HL-60 (cell line): ENCODE measurements at regions not wholly inside any gene's neighbourhood (a gene's known extent, or its start where the extent isn't known, plus 50 kb on each side); places are given as distances from the start of the nearest gene placed in this dataset.

Experiments used
- DNase-seq, 2 experiments: peaks; one replicate each; pipeline ENCODE4 v3.0.0-alpha.2; 2010 to 2020; ENCODE audit warnings: low read depth in 1 of 2, low spot score in 1 of 2
- H3K27ac ChIP-seq: fragments of 250-450 bp; sonication (Bioruptor Pico); replicated peaks from 2 replicates; pipeline ENCODE4 v1.5.1; 2020; ENCODE audit warnings: mild to moderate bottlenecking, moderate library complexity
- H3K27me3 ChIP-seq: fragments of 250-450 bp; sonication (Bioruptor Pico); 2 replicates; pipeline ENCODE4 v1.5.1; 2021; ENCODE audit warnings: mild to moderate bottlenecking, moderate library complexity; ENCODE audit not compliant: insufficient read depth, poor library complexity, severe bottlenecking
- H3K4me3 ChIP-seq: replicated peaks from 2 replicates; pipeline ENCODE4 v1.5.1; 2011; ENCODE audit warnings: mild to moderate bottlenecking, control low read depth, low read length; ENCODE audit not compliant: insufficient read depth
- GABPA ChIP-seq: IDR thresholded peaks from 2 replicates; pipeline ENCODE4 v1.6.1; 2012; ENCODE audit warnings: low read depth
- POLR2AphosphoS5 ChIP-seq: IDR thresholded peaks from 2 replicates; pipeline ENCODE4 v1.6.1; 2012; ENCODE audit warnings: low read depth
- REST ChIP-seq: IDR thresholded peaks from 2 replicates; pipeline ENCODE4 v1.6.1; 2012; ENCODE audit warnings: low read depth; ENCODE audit not compliant: insufficient replicate concordance
- SPI1 ChIP-seq: IDR thresholded peaks from 2 replicates; pipeline ENCODE4 v1.6.1; 2012; ENCODE audit warnings: low read depth, mild to moderate bottlenecking, borderline replicate concordance
- TF ChIP-seq, protein P1 (sequence below): IDR thresholded peaks from one replicate; pipeline ENCODE4 v1.5.1; 2011; ENCODE audit warnings: low read length, control low read depth, inconsistent platforms; ENCODE audit not compliant: insufficient read depth

DNA sequence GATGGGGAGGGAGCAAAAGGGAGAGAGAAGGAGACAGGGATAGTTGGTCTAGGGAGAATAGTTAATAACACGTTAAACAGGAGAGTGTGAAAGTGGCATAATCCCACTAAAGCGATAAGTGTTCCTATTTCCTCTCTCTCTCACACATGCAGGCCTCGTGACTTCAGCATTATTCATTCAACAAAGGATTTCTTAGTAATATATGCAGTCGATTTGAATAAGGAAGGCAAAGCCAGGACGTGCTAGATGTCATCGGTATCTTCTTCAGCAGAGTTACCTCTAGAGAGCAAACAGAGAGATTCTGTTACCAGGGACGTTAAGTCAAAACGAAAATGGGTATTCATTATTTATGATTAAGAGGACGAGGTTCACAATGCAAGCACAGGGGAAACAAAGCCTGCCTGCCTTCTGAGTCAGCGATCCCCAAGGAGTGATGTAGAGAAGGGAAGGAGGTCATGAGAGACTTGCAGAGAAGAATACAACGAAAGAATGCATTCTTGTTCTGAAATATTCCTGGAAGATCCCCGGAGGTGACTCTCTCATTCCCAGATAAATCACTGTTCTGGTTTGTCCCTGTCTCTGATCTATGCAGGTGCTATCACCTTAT lies 1048.4 kb downstream of the NLGN4X start:
- Histone ChIP-seq H3K27me3 (no peaks in the 10 kb centered on the region), H3K4me3 (no peak overlapping the region), H3K27ac (no peak overlapping the region)
- TF ChIP-seq SPI1: no peak
- no peak for DNase-seq

DNA sequence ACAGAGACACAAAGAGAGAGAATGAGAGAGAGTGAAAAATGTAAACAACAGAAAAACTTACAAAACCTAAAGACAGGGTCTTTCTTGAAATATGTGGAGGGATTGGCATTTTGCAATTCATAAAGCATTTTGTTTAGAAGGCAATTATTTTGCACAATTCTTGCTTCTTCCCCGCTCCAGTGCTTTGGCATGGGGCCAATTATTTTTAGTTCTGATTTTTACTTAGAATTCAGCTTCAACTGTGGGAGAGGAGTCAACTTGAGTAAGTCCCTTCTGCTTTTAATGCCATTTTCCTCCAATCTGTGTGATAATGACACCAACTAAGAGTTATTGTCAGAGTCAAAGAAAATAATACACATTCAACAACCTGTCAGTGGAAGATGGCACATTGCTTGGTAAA lies 1051.9 kb downstream of the NLGN4X start:
- Histone ChIP-seq H3K27me3 (no peaks in the 10 kb centered on the region), H3K27ac (no peak overlapping the region), H3K4me3 (no peak overlapping the region)
- no peak for DNase-seq
- TF ChIP-seq REST: no peak
- no peak for TF ChIP-seq GABPA
- no peak for TF ChIP-seq SPI1
- TF ChIP-seq, protein P1, sequence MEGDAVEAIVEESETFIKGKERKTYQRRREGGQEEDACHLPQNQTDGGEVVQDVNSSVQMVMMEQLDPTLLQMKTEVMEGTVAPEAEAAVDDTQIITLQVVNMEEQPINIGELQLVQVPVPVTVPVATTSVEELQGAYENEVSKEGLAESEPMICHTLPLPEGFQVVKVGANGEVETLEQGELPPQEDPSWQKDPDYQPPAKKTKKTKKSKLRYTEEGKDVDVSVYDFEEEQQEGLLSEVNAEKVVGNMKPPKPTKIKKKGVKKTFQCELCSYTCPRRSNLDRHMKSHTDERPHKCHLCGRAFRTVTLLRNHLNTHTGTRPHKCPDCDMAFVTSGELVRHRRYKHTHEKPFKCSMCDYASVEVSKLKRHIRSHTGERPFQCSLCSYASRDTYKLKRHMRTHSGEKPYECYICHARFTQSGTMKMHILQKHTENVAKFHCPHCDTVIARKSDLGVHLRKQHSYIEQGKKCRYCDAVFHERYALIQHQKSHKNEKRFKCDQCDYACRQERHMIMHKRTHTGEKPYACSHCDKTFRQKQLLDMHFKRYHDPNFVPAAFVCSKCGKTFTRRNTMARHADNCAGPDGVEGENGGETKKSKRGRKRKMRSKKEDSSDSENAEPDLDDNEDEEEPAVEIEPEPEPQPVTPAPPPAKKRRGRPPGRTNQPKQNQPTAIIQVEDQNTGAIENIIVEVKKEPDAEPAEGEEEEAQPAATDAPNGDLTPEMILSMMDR: no peak
- TF ChIP-seq POLR2AphosphoS5: no peak

GRCh38 chrX:5163663-5164062 lies 1065.0 kb downstream of the NLGN4X start:
- H3K4me3 ChIP-seq: no peak overlapping the region
- DNase-seq: no peak
- TF ChIP-seq SPI1: no peak
- TF ChIP-seq, protein P1: no peak
- TF ChIP-seq GABPA: no peak
- TF ChIP-seq REST: no peak
- no peak for TF ChIP-seq POLR2AphosphoS5
- no peaks in the 10 kb centered on the region for H3K27me3 ChIP-seq
- no peak overlapping the region for H3K27ac ChIP-seq

GRCh38 chrX:5155301-5155700 lies 1073.4 kb downstream of the NLGN4X start:
- Histone ChIP-seq H3K4me3 (no peak overlapping the region), H3K27ac (no peak overlapping the region), H3K27me3 (no peaks in the 10 kb centered on the region)
- TF ChIP-seq POLR2AphosphoS5 (no peak), SPI1 (no peak), GABPA (no peak), REST (no peak)
- TF ChIP-seq, protein P1: no peak
- no peak for DNase-seq
